GM12891 (cell line): ENCODE measurements at regions not wholly inside any gene's neighbourhood (a gene's known extent, or its start where the extent isn't known, plus 50 kb on each side); places are given as distances from the start of the nearest gene placed in this dataset.

Experiments
- POLR2A ChIP-seq: IDR thresholded peaks from 2 replicates; pipeline ENCODE4 v1.6.1; 2011; ENCODE audit warnings: low read depth, low read length, control low read depth
- POLR2AphosphoS5 ChIP-seq: IDR thresholded peaks from 2 replicates; pipeline ENCODE4 v1.6.1; 2011; ENCODE audit warnings: low read depth, low read length, control low read depth
- SPI1 ChIP-seq: IDR thresholded peaks from 2 replicates; pipeline ENCODE4 v1.6.1; 2011; ENCODE audit warnings: low read depth, low read length, control low read depth

- TF ChIP-seq POLR2A (no peak), POLR2AphosphoS5 (no peak), SPI1 (no peak)
Observed at GRCh38 chr5:113900141-113900540, 386.6 kb downstream of the YTHDC2 start.
